Karpas-422 (cell line): ENCODE measurements at regions not wholly inside any gene's neighbourhood (a gene's known extent, or its start where the extent isn't known, plus 50 kb on each side); places are given as distances from the start of the nearest gene placed in this dataset.

ENCODE experiments used
- DNase-seq: peaks from one replicate; pipeline ENCODE4 v3.0.0-alpha.2; 2015
- H2AFZ ChIP-seq: fragments of 200-600 bp; sonication (generic); 2 replicates; pipeline ENCODE4 v1.6.1; 2014; ENCODE audit warnings: antibody characterized with exemption, low read length, mixed read lengths
- H3K27ac ChIP-seq: fragments of 200-600 bp; sonication (generic); 2 replicates; pipeline ENCODE4 v1.5.1; 2014; ENCODE audit warnings: mild to moderate bottlenecking, low read length, moderate library complexity
- H3K27me3 ChIP-seq: fragments of 200-600 bp; sonication (generic); 2 replicates; pipeline ENCODE4 v1.6.1; 2014; ENCODE audit warnings: low read length, mixed read lengths
- H3K36me3 ChIP-seq: fragments of 200-600 bp; sonication (generic); 2 replicates; pipeline ENCODE4 v1.6.1; 2014; ENCODE audit warnings: low read length, mixed read lengths; ENCODE audit not compliant: insufficient read depth
- H3K4me1 ChIP-seq: fragments of 200-600 bp; sonication (generic); 2 replicates; pipeline ENCODE4 v1.6.1; 2014; ENCODE audit warnings: mild to moderate bottlenecking, low read length, mixed read lengths
- H3K4me2 ChIP-seq: fragments of 200-600 bp; sonication (generic); 2 replicates; pipeline ENCODE4 v1.6.1; 2014; ENCODE audit warnings: low read length, low read depth, mild to moderate bottlenecking; ENCODE audit not compliant: poor library complexity, severe bottlenecking
- H3K4me3 ChIP-seq: fragments of 200-600 bp; sonication (generic); 2 replicates; pipeline ENCODE4 v1.5.1; 2014; ENCODE audit warnings: mild to moderate bottlenecking, antibody characterized with exemption, low read length, mixed read lengths
- H3K79me2 ChIP-seq: fragments of 200-600 bp; sonication (generic); 2 replicates; pipeline ENCODE4 v1.6.1; 2014; ENCODE audit warnings: mild to moderate bottlenecking, low read length, mixed read lengths
- H3K9ac ChIP-seq: fragments of 200-600 bp; sonication (generic); 2 replicates; pipeline ENCODE4 v1.6.0; 2014; ENCODE audit warnings: low read length
- H3K9me2 ChIP-seq: fragments of 200-600 bp; sonication (generic), shearing (Covaris generic); replicated peaks from 2 replicates; pipeline ENCODE4 v1.6.0; 2014; ENCODE audit warnings: mild to moderate bottlenecking, low read length, moderate library complexity; ENCODE audit not compliant: insufficient read depth
- H3K9me3 ChIP-seq: fragments of 300-700, 200-600 bp; sonication (generic); 2 replicates; pipeline ENCODE4 v1.6.1; 2014; ENCODE audit warnings: low read length, mixed read lengths
- H4K20me1 ChIP-seq: fragments of 200-600 bp; sonication (generic); 2 replicates; pipeline ENCODE4 v1.6.1; 2014; ENCODE audit warnings: mild to moderate bottlenecking, antibody characterized with exemption, low read length, low read depth; ENCODE audit not compliant: insufficient read depth

GRCh38 chr13:47306991-47307390 lies 410.1 kb upstream of the HTR2A start:
- no peaks in the 10 kb centered on the region for H3K79me2 ChIP-seq
- DNase-seq, result no peak
- no peaks in the 10 kb centered on the region for H4K20me1 ChIP-seq
- no peak overlapping the region for H2AFZ ChIP-seq
- H3K36me3 ChIP-seq, result no peaks in the 10 kb centered on the region
- no peak overlapping the region for H3K4me3 ChIP-seq
- H3K4me2 ChIP-seq, result no peak overlapping the region
- no peaks in the 10 kb centered on the region; the same call in 1 of the 2 replicates for H3K9me3 ChIP-seq
- H3K27ac ChIP-seq, result no peak overlapping the region
- no peak overlapping the region for H3K9ac ChIP-seq
- no peaks in the 10 kb centered on the region for H3K9me2 ChIP-seq
- H3K4me1 ChIP-seq, result no peaks in the 10 kb centered on the region
- no peaks in the 10 kb centered on the region for H3K27me3 ChIP-seq

DNA sequence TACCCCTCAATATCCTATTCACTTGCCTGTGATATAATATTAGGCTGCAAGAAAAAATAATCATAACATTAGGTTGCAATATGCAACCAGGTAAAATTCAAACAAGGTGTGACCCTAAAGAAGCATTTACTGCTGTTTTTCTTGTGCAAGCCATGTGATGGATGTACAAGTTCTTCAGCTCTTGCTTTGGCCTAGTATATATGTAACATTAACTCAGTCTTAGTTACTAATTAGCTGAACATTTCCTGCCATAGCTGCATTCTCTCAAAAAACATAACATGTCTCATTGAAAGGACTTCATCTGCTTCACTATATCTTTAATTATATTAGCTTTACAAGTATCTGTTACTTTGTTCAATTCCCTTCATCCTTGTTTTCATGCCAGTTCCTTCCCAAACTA lies 406.8 kb upstream of the HTR2A start:
- no peak for DNase-seq
- no peak overlapping the region for H2AFZ ChIP-seq
- no peaks in the 10 kb centered on the region for H4K20me1 ChIP-seq
- no peaks in the 10 kb centered on the region for H3K79me2 ChIP-seq
- H3K9me2 ChIP-seq, result no peaks in the 10 kb centered on the region
- no peak overlapping the region for H3K4me2 ChIP-seq
- H3K4me1 ChIP-seq, result no peaks in the 10 kb centered on the region
- H3K4me3 ChIP-seq, result no peak overlapping the region
- H3K36me3 ChIP-seq, result no peaks in the 10 kb centered on the region
- no peaks in the 10 kb centered on the region for H3K9me3 ChIP-seq
- H3K9ac ChIP-seq, result no peak overlapping the region
- H3K27ac ChIP-seq, result no peak overlapping the region
- H3K27me3 ChIP-seq, result no peaks in the 10 kb centered on the region

DNA sequence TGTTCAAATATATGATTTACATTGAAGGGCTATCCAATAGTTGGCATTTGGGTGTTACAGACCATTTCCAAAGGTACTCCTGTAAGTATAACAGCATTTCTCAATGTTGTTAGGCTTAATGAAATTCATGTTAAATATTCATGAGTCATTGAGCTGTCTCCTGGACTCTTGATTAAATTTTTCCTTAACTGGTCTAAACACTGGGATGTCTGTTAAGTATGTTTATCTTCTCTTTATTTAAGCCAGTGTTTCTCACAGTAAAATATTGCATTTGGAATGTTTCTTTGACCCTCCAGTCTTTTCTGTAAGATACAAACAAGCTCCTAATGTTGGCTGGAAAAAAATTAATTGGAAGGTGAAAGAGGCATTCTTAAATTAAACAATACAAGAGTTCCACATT lies 402.5 kb upstream of the HTR2A start:
- Histone ChIP-seq H3K9me2 (no peaks in the 10 kb centered on the region), H3K4me3 (no peak overlapping the region), H3K27me3 (no peaks in the 10 kb centered on the region), H3K36me3 (no peaks in the 10 kb centered on the region), H4K20me1 (no peaks in the 10 kb centered on the region), H3K27ac (no peak overlapping the region), H3K4me2 (no peak overlapping the region), H3K79me2 (no peaks in the 10 kb centered on the region), H3K9ac (no peak overlapping the region), H3K4me1 (no peaks in the 10 kb centered on the region), H3K9me3 (no peaks in the 10 kb centered on the region), H2AFZ (no peak overlapping the region)
- no peak for DNase-seq

- H3K27ac ChIP-seq, result no peak overlapping the region
- H3K79me2 ChIP-seq, result no peaks in the 10 kb centered on the region
- H3K9ac ChIP-seq, result no peak overlapping the region
- no peaks in the 10 kb centered on the region for H3K27me3 ChIP-seq
- no peaks in the 10 kb centered on the region for H4K20me1 ChIP-seq
- no peaks in the 10 kb centered on the region for H3K36me3 ChIP-seq
- no peak overlapping the region for H3K4me2 ChIP-seq
- H3K9me2 ChIP-seq, result no peaks in the 10 kb centered on the region
- H3K4me1 ChIP-seq, result no peaks in the 10 kb centered on the region
- no peak for DNase-seq
- H3K9me3 ChIP-seq, result no peaks in the 10 kb centered on the region
- no peak overlapping the region for H2AFZ ChIP-seq
- no peak overlapping the region for H3K4me3 ChIP-seq
These were observed 401.7 kb upstream of the HTR2A start for GRCh38 chr13:47298506-47298905.

DNA sequence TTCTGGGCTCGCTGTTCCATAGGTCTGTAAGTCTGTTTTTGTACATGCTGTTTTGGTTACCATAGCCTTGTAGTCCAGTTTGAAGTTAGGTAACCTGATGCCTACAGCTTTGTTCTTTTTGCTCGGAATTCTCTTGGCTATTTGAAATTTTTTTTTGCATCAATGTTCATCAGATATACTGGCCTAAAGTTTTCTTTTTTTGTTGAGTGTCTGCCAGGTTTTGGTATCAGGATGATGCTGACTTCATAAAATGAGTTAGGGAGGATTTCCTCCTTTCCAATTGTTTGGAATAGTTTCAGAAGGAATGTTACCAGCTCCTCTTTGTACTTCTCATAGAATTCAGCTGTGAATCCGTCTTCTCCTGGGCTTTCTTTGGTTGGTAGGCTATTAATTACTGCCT lies 397.8 kb upstream of the HTR2A start:
- Histone ChIP-seq H3K79me2 (no peaks in the 10 kb centered on the region), H3K4me3 (no peak overlapping the region), H3K27me3 (no peaks in the 10 kb centered on the region), H4K20me1 (no peaks in the 10 kb centered on the region), H3K36me3 (no peaks in the 10 kb centered on the region), H2AFZ (no peak overlapping the region), H3K9ac (no peak overlapping the region), H3K4me1 (no peaks in the 10 kb centered on the region), H3K9me3 (no peaks in the 10 kb centered on the region), H3K4me2 (no peak overlapping the region), H3K27ac (no peak overlapping the region), H3K9me2 (no peaks in the 10 kb centered on the region)
- no peak for DNase-seq

GRCh38 chr13:47291107-47291656 lies 394.3 kb upstream of the HTR2A start:
- Histone ChIP-seq H2AFZ (no peak overlapping the region), H3K27ac (no peak overlapping the region), H4K20me1 (no peaks in the 10 kb centered on the region), H3K4me2 (no peak overlapping the region), H3K27me3 (no peaks in the 10 kb centered on the region), H3K79me2 (no peaks in the 10 kb centered on the region), H3K9me3 (no peaks in the 10 kb centered on the region), H3K4me1 (no peaks in the 10 kb centered on the region), H3K9me2 (no peaks in the 10 kb centered on the region), H3K4me3 (no peak overlapping the region), H3K9ac (no peak overlapping the region), H3K36me3 (no peaks in the 10 kb centered on the region)
- DNase-seq, result no peak

DNA sequence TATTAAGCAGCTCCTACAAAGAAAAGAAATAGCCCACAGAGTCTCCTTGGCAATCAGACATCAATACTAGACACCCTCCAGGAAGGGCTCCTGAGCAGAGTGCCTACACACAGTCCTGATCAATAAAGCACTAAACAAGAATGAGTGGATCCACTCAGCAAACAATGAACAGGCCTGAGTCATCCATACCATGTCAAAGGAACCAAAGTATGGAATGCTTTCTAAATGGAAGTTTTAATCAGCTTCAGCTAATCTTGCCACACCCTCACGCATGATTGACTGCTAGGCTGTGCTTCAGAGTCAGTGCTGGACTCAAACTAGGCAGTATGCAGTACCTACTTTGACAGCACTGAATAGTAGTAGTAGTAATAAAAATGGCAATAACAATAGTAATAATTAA lies 392.7 kb upstream of the HTR2A start:
- Histone ChIP-seq H3K36me3 (no peaks in the 10 kb centered on the region), H3K27me3 (no peaks in the 10 kb centered on the region), H3K79me2 (no peaks in the 10 kb centered on the region), H3K9me3 (no peaks in the 10 kb centered on the region), H3K4me2 (no peak overlapping the region), H3K4me1 (no peaks in the 10 kb centered on the region), H3K27ac (no peak overlapping the region), H3K9me2 (no peaks in the 10 kb centered on the region), H3K9ac (no peak overlapping the region), H3K4me3 (no peak overlapping the region), H4K20me1 (no peaks in the 10 kb centered on the region), H2AFZ (no peak overlapping the region)
- DNase-seq, result no peak

GRCh38 chr13:47288546-47288945 lies 391.7 kb upstream of the HTR2A start:
- no peaks in the 10 kb centered on the region for H3K9me2 ChIP-seq
- H4K20me1 ChIP-seq, result no peaks in the 10 kb centered on the region
- H3K4me1 ChIP-seq, result no peaks in the 10 kb centered on the region
- H3K27ac ChIP-seq, result no peak overlapping the region
- DNase-seq, result no peak
- no peaks in the 10 kb centered on the region for H3K79me2 ChIP-seq
- H3K4me3 ChIP-seq, result no peak overlapping the region
- no peaks in the 10 kb centered on the region for H3K36me3 ChIP-seq
- no peaks in the 10 kb centered on the region for H3K9me3 ChIP-seq
- no peak overlapping the region for H2AFZ ChIP-seq
- no peak overlapping the region for H3K9ac ChIP-seq
- H3K4me2 ChIP-seq, result no peak overlapping the region
- no peaks in the 10 kb centered on the region for H3K27me3 ChIP-seq

DNA sequence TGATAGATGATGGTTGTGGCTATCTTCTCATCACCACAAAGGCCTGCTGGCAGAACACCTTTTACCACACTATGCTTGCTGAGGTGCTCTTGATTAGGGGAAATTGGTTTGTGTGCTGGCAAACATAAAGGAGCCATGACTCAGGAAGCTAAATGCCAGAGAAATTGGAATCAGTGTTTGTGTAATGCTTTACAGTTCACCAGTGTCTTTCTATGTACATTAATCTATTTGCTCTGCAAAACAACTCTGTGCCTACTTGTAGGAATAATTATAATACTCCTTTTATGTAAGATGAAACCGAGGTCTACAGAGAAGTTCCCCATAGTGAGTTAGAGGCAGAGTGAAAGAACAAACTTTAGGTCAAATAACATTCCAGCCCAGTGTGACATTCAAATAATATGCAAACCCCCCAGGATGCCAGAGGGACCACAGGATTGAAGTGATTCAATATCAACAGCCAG lies 390.5 kb upstream of the HTR2A start:
- Histone ChIP-seq H4K20me1 (no peaks in the 10 kb centered on the region), H3K27ac (no peak overlapping the region), H3K4me2 (no peak overlapping the region), H3K4me1 (no peaks in the 10 kb centered on the region), H3K27me3 (no peaks in the 10 kb centered on the region), H3K9me2 (no peaks in the 10 kb centered on the region), H3K4me3 (no peak overlapping the region), H3K9me3 (no peaks in the 10 kb centered on the region), H3K9ac (no peak overlapping the region), H3K79me2 (no peaks in the 10 kb centered on the region), H3K36me3 (no peaks in the 10 kb centered on the region), H2AFZ (no peak overlapping the region)
- DNase-seq, result no peak
